ENCODE measurements at regions not wholly inside any gene's neighbourhood (a gene's known extent, or its start where the extent isn't known, plus 50 kb on each side); places are given as distances from the start of the nearest gene placed in this dataset.

DNA sequence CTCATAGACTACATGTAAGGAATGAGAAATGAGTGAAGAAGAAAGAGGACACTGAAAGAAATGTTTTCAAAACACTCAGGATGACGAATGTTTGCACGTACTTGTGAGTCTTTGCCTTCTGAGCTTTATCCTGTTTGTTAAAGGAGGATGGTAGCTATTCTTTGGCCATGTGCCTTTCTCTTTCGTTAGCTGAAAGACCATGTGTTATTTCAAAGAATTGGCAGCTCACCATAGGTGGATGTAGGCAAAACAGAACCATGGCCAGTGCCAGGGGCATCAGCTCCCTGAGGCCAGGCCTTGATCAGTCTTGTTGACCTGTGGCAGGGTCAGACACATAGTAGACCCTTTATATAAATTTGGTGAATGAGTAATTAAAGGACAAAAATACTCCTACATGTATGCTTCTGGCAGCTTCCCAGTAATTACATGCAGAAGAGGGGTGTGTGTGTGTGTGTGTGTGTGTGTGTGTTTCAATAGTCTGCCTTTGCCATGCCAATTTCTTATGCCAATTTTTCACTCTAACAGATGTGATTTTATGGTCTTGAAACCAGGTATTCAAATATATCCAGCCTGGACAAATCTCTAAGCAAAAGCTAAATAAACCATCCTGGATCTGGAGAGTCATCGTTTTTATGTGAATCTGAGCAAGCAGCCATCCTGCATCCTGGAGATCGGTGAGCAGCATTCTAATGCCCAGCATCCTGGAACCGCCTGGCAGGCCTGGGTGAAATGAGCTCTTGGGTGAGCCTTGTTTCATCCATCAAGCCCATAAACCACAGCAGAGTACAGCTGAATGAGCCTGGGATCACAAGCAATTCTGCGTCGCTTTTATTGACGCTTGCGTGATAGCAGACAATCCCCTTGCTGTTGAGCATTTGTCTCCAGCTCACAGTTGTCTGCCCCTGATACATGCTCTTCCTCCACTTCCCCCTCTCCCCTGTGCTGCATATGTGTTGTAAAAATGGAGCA, 475.4 kb downstream of the MED10 start:
- TF ChIP-seq CHD2 (IDR thresholded peaks at IDR 0.05; ENCODE audit: low read length) (no peak), CREB1 (IDR thresholded peaks at IDR 0.05) (no peak), POLR2AphosphoS5 (IDR thresholded peaks at IDR 0.05; ENCODE audit: low read depth, low read length) (no peak), GTF2F1 (IDR thresholded peaks at IDR 0.05; ENCODE audit: borderline replicate concordance, low read depth, low read length) (no peak), EP300 (IDR thresholded peaks at IDR 0.05; ENCODE audit: borderline replicate concordance in 1 of 2, low read depth in 2 of 2, low read length in 2 of 2) (no peak), TBP (IDR thresholded peaks at IDR 0.05; ENCODE audit: low read depth, low read length) (no peak), CEBPB (IDR thresholded peaks at IDR 0.05; ENCODE audit: low read depth, low read length) (no peak)
- TF ChIP-seq, protein P1, sequence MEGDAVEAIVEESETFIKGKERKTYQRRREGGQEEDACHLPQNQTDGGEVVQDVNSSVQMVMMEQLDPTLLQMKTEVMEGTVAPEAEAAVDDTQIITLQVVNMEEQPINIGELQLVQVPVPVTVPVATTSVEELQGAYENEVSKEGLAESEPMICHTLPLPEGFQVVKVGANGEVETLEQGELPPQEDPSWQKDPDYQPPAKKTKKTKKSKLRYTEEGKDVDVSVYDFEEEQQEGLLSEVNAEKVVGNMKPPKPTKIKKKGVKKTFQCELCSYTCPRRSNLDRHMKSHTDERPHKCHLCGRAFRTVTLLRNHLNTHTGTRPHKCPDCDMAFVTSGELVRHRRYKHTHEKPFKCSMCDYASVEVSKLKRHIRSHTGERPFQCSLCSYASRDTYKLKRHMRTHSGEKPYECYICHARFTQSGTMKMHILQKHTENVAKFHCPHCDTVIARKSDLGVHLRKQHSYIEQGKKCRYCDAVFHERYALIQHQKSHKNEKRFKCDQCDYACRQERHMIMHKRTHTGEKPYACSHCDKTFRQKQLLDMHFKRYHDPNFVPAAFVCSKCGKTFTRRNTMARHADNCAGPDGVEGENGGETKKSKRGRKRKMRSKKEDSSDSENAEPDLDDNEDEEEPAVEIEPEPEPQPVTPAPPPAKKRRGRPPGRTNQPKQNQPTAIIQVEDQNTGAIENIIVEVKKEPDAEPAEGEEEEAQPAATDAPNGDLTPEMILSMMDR (IDR thresholded peaks at IDR 0.05; ENCODE audit: control extremely low read depth in 1 of 3, insufficient read depth in 1 of 3, low read depth in 1 of 3, low read length in 3 of 3), result no peak

Data from H1 (cell line).